HCT116 (cell line): ENCODE measurements at regions not wholly inside any gene's neighbourhood (a gene's known extent, or its start where the extent isn't known, plus 50 kb on each side); places are given as distances from the start of the nearest gene placed in this dataset.

Source experiments
- ATAC-seq: fragments of 200-7000 bp; cut with Tn5 transposase; 2 replicates; pipeline ENCODE4 v1.9.1; 2020; ENCODE audit warnings: mild to moderate bottlenecking, moderate library complexity
- BruUV-seq: library from RNA; stranded (reverse); fragments of 400-500 nt; replicated peaks from 2 replicates; lab custom pipeline; 2021; lab: Mats Ljungman, UMichigan
- CTCF ChIA-PET: fragments of 300-600 bp; sonication (Branson Sonifier 250); formaldehyde crosslinking; loops from one replicate; lab custom pipeline; 2021; ENCODE audit warnings: antibody characterized with exemption; lab: Charles Lee
- POLR2A ChIA-PET: fragments of 300-600, 350-600 bp; sonication (Branson Sonifier 250); formaldehyde crosslinking; loops from one replicate; lab custom pipeline; 2021; ENCODE audit warnings: antibody characterized with exemption; lab: Charles Lee
- RAD21 ChIA-PET, 2 experiments: fragments of 300-600 bp; sonication (Branson Sonifier 250); formaldehyde crosslinking; loops; one replicate each; lab custom pipeline; 2023; ENCODE audit warnings: low total read pairs in 2 of 2; ENCODE audit not compliant: uncharacterized antibody in 2 of 2, unreplicated experiment in 2 of 2, low non-redundant PET in 1 of 2; lab: Charles Lee
- DNase-seq: peaks from one replicate; pipeline ENCODE4 v3.0.0-alpha.2; 2010; ENCODE audit warnings: low read depth, low spot score
- H2AFZ ChIP-seq: fragments of 200-600 bp; shearing (Covaris generic), sonication (generic); 2 replicates; pipeline ENCODE4 v1.6.1; 2017; ENCODE audit warnings: low read depth, mixed run types, mixed read lengths, antibody characterized with exemption, low read length; ENCODE audit not compliant: poor library complexity, severe bottlenecking
- H3K27ac ChIP-seq: 2 replicates; pipeline ENCODE4 v1.5.1; 2012; ENCODE audit warnings: low read depth, low read length
- H3K27me3 ChIP-seq: fragments of 200-600 bp; sonication (generic); 2 replicates; pipeline ENCODE4 v1.6.1; 2016; ENCODE audit warnings: mixed run types, low read length, mixed read lengths; ENCODE audit not compliant: insufficient read depth
- H3K36me3 ChIP-seq, 2 experiments: fragments of 200-500 bp in 1 of 2; fragments of 200-600 bp in 1 of 2; sonication (Bioruptor generic) in 1 of 2; sonication (generic) in 1 of 2; 2 replicates each; pipeline versions ENCODE4 v1.5.1 to v1.6.1; 2014 to 2016; ENCODE audit warnings: low read length in 2 of 2, inconsistent platforms in 1 of 2, mixed read lengths in 1 of 2, mixed run types in 1 of 2; ENCODE audit not compliant: insufficient read depth in 2 of 2, control insufficient read depth in 1 of 2
- H3K4me1 ChIP-seq, 2 experiments: fragments of 200-600 bp in 1 of 2; sonication (generic) in 1 of 2; 2 replicates each; pipeline versions ENCODE4 v1.5.1 to v1.6.1; 2012 to 2017; ENCODE audit warnings: low read length in 2 of 2, inconsistent platforms in 1 of 2, mild to moderate bottlenecking in 1 of 2, mixed read lengths in 1 of 2, mixed run types in 1 of 2, moderate library complexity in 1 of 2; ENCODE audit not compliant: insufficient read depth in 2 of 2, control insufficient read depth in 1 of 2
- H3K4me2 ChIP-seq: fragments of 200-600 bp; sonication (generic); 2 replicates; pipeline ENCODE4 v1.6.1; 2017; ENCODE audit warnings: mixed run types, low read length, mixed read lengths
- H3K4me3 ChIP-seq, 2 experiments: fragments of 200-600 bp in 1 of 2; sonication (generic) in 1 of 2; replicated peaks in 1 of 2; 2 replicates each; pipeline ENCODE4 v1.5.1; 2011 to 2016; ENCODE audit warnings: low read length in 2 of 2, control low read depth in 1 of 2, low read depth in 1 of 2, mild to moderate bottlenecking in 1 of 2, mixed read lengths in 1 of 2, mixed run types in 1 of 2
- H3K79me2 ChIP-seq: fragments of 200-600 bp; sonication (generic); 2 replicates; pipeline ENCODE4 v1.6.1; 2017; ENCODE audit warnings: mild to moderate bottlenecking, mixed run types, low read length, moderate library complexity, mixed read lengths; ENCODE audit not compliant: insufficient read depth
- H3K9ac ChIP-seq: fragments of 200-600 bp; sonication (generic); 2 replicates; pipeline ENCODE4 v1.6.1; 2016; ENCODE audit warnings: low read length, mixed read lengths
- H3K9me2 ChIP-seq: fragments of 200-600 bp; sonication (generic), shearing (Covaris generic); 2 replicates; pipeline ENCODE4 v1.6.1; 2017; ENCODE audit warnings: mixed run types, mild to moderate bottlenecking, moderate library complexity; ENCODE audit not compliant: insufficient read depth
- H3K9me3 ChIP-seq, 2 experiments: fragments of 200-500 bp in 1 of 2; fragments of 200-600 bp in 1 of 2; sonication (Bioruptor generic) in 1 of 2; sonication (generic) in 1 of 2; 2 replicates each; pipeline ENCODE4 v1.6.1; 2014 to 2017; ENCODE audit warnings: low read length in 2 of 2, mixed read lengths in 2 of 2, inconsistent platforms in 1 of 2, low read depth in 1 of 2, mild to moderate bottlenecking in 1 of 2, mixed run types in 1 of 2, moderate library complexity in 1 of 2; ENCODE audit not compliant: control insufficient read depth in 1 of 2, insufficient read depth in 1 of 2
- H4K20me1 ChIP-seq: fragments of 200-600 bp; sonication (generic), shearing (Covaris generic); 2 replicates; pipeline ENCODE4 v1.6.1; 2017; ENCODE audit warnings: mixed run types, mild to moderate bottlenecking, moderate library complexity; ENCODE audit not compliant: insufficient read depth
- ATF3 ChIP-seq: IDR thresholded peaks from 2 replicates; pipeline ENCODE4 v1.6.1; 2012
- CEBPB ChIP-seq: IDR thresholded peaks from 2 replicates; pipeline ENCODE4 v1.6.1; 2012; ENCODE audit warnings: low read depth
- EGR1 ChIP-seq: IDR thresholded peaks from 2 replicates; pipeline ENCODE4 v1.6.1; 2012; ENCODE audit warnings: low read depth
- ELF1 ChIP-seq: IDR thresholded peaks from 2 replicates; pipeline ENCODE4 v1.6.1; 2012; ENCODE audit warnings: low read depth, borderline replicate concordance
- EZH2 ChIP-seq: fragments of 200-600 bp; sonication (generic); IDR thresholded peaks from 2 replicates; pipeline ENCODE4 v1.6.1; 2017; ENCODE audit warnings: antibody characterized with exemption, mixed run types
- EZH2phosphoT487 ChIP-seq: fragments of 200-600 bp; IDR thresholded peaks from 2 replicates; pipeline ENCODE4 v1.6.1; 2018; ENCODE audit warnings: antibody characterized with exemption, borderline replicate concordance
- FOSL1 ChIP-seq: IDR thresholded peaks from 2 replicates; pipeline ENCODE4 v1.6.1; 2012; ENCODE audit warnings: low read depth
- JUND ChIP-seq: IDR thresholded peaks from 2 replicates; pipeline ENCODE4 v1.6.1; 2012
- POLR2A ChIP-seq: IDR thresholded peaks from 2 replicates; pipeline ENCODE4 v1.7.0; 2011; ENCODE audit warnings: borderline replicate concordance; ENCODE audit not compliant: insufficient read depth, insufficient read length; ENCODE audit errors: extremely low read depth
- POLR2AphosphoS5 ChIP-seq: IDR thresholded peaks from 2 replicates; pipeline ENCODE4 v1.6.1; 2011; ENCODE audit warnings: mild to moderate bottlenecking, low read depth, low read length, moderate library complexity
- RAD21 ChIP-seq: IDR thresholded peaks from 2 replicates; pipeline ENCODE4 v1.6.1; 2012; ENCODE audit warnings: low read depth, mild to moderate bottlenecking
- SP1 ChIP-seq: IDR thresholded peaks from 2 replicates; pipeline ENCODE4 v1.6.1; 2012; ENCODE audit warnings: low read depth
- SRF ChIP-seq: IDR thresholded peaks from 2 replicates; pipeline ENCODE4 v1.6.1; 2012; ENCODE audit warnings: low read depth
- TCF7L2 ChIP-seq: IDR thresholded peaks from 2 replicates; pipeline ENCODE4 v1.7.0; 2011; ENCODE audit warnings: borderline replicate concordance, inconsistent platforms; ENCODE audit not compliant: insufficient read depth, insufficient read length; ENCODE audit errors: extremely low read depth
- ZBTB33 ChIP-seq: IDR thresholded peaks from 2 replicates; pipeline ENCODE4 v1.6.1; 2011; ENCODE audit warnings: mild to moderate bottlenecking, low read length, moderate library complexity; ENCODE audit not compliant: insufficient replicate concordance; ENCODE audit errors: extremely low read depth
- ZFX ChIP-seq: fragments of 450-650 bp; IDR thresholded peaks from 2 replicates; pipeline ENCODE4 v1.6.1; 2017
- intact Hi-C: fragments of 100-400 bp; cut with micrococcal nuclease; formaldehyde crosslinking; loops from 2 replicates; pipeline ENCODE4 v1.10.0; 2022
- TF ChIP-seq, protein P1 (sequence below): IDR thresholded peaks from 2 replicates; pipeline ENCODE4 v1.6.1; 2012; ENCODE audit warnings: low read depth
- TF ChIP-seq, protein P2 (sequence below): IDR thresholded peaks from 2 replicates; pipeline ENCODE4 v1.6.1; 2012

GRCh38 chr16:82331974-82332750, 162.1 kb upstream of the MPHOSPH6 start:
- Histone ChIP-seq H3K9ac (no peak overlapping the region), H3K9me3 (no peaks in the 10 kb centered on the region), H2AFZ (no peak overlapping the region), H3K27ac (no peak overlapping the region), H3K4me1 (no peaks in the 10 kb centered on the region), H3K27me3 (peaks cover 26% of the 10 kb centered on the region), H3K36me3 (no peaks in the 10 kb centered on the region), H3K4me3 (no peak overlapping the region), H3K79me2 (no peaks in the 10 kb centered on the region), H4K20me1 (no peaks in the 10 kb centered on the region), H3K9me2 (no peaks in the 10 kb centered on the region)
- DNase-seq (no peak), ATAC-seq (no peak)
- CTCF ChIA-PET = no interaction called here
- POLR2A ChIA-PET = no interaction called here
- intact Hi-C loops = no loop called here
- RAD21 ChIA-PET = no interaction called here
- no TSS peak for BruUV-seq
- TF ChIP-seq JUND (no peak), TCF7L2 (no peak), EZH2phosphoT487 (no peak), ELF1 (no peak), ATF3 (no peak), ZBTB33 (no peak), FOSL1 (no peak), RAD21 (no peak), POLR2A (no peak), EGR1 (no peak), CEBPB (no peak), POLR2AphosphoS5 (no peak), SP1 (no peak), SRF (no peak), ZFX (no peak; the same call in 1 of the 2 replicates), EZH2 (no peak)
- TF ChIP-seq, protein P1, sequence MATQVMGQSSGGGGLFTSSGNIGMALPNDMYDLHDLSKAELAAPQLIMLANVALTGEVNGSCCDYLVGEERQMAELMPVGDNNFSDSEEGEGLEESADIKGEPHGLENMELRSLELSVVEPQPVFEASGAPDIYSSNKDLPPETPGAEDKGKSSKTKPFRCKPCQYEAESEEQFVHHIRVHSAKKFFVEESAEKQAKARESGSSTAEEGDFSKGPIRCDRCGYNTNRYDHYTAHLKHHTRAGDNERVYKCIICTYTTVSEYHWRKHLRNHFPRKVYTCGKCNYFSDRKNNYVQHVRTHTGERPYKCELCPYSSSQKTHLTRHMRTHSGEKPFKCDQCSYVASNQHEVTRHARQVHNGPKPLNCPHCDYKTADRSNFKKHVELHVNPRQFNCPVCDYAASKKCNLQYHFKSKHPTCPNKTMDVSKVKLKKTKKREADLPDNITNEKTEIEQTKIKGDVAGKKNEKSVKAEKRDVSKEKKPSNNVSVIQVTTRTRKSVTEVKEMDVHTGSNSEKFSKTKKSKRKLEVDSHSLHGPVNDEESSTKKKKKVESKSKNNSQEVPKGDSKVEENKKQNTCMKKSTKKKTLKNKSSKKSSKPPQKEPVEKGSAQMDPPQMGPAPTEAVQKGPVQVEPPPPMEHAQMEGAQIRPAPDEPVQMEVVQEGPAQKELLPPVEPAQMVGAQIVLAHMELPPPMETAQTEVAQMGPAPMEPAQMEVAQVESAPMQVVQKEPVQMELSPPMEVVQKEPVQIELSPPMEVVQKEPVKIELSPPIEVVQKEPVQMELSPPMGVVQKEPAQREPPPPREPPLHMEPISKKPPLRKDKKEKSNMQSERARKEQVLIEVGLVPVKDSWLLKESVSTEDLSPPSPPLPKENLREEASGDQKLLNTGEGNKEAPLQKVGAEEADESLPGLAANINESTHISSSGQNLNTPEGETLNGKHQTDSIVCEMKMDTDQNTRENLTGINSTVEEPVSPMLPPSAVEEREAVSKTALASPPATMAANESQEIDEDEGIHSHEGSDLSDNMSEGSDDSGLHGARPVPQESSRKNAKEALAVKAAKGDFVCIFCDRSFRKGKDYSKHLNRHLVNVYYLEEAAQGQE = no peak
- TF ChIP-seq, protein P2, sequence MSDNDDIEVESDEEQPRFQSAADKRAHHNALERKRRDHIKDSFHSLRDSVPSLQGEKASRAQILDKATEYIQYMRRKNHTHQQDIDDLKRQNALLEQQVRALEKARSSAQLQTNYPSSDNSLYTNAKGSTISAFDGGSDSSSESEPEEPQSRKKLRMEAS = no peak
- TF ChIP-seq, all 23 proteins: peak for 0
- no peak overlapping the region for H3K4me2 ChIP-seq
